BJ (cell line): ENCODE measurements at regions not wholly inside any gene's neighbourhood (a gene's known extent, or its start where the extent isn't known, plus 50 kb on each side); places are given as distances from the start of the nearest gene placed in this dataset.

Experiments used
- CTCF ChIA-PET: fragments of 350-600 bp; formaldehyde crosslinking; extraction: SDS; loops from one replicate; lab custom pipeline; 2021; ENCODE audit warnings: antibody characterized with exemption, inconsistent platforms; lab: Yijun Ruan, JAX
- POLR2A ChIA-PET: fragments of 300-600 bp; sonication (Branson Sonifier 250); formaldehyde crosslinking; extraction: SDS; loops from one replicate; lab custom pipeline; 2021; ENCODE audit warnings: antibody characterized with exemption; lab: Charles Lee
- DNase-seq: peaks from one replicate; pipeline ENCODE4 v3.0.0-alpha.2; 2011; ENCODE audit warnings: low read depth
- H3K27me3 ChIP-seq: 2 replicates; pipeline ENCODE4 v1.6.0; 2011; ENCODE audit warnings: low read length; ENCODE audit not compliant: control insufficient read depth, insufficient read depth
- H3K36me3 ChIP-seq: 2 replicates; pipeline ENCODE4 v1.5.1; 2011; ENCODE audit warnings: low read length; ENCODE audit not compliant: control insufficient read depth, insufficient read depth
- H3K4me3 ChIP-seq: 2 replicates; pipeline ENCODE4 v1.5.1; 2011; ENCODE audit warnings: low read depth, mild to moderate bottlenecking, control low read depth, low read length
- CTCF ChIP-seq: IDR thresholded peaks from 2 replicates; pipeline ENCODE4 v1.5.1; 2011; ENCODE audit warnings: low read depth, mild to moderate bottlenecking, control low read depth, inconsistent platforms, low read length, moderate library complexity; ENCODE audit not compliant: insufficient read depth

DNA sequence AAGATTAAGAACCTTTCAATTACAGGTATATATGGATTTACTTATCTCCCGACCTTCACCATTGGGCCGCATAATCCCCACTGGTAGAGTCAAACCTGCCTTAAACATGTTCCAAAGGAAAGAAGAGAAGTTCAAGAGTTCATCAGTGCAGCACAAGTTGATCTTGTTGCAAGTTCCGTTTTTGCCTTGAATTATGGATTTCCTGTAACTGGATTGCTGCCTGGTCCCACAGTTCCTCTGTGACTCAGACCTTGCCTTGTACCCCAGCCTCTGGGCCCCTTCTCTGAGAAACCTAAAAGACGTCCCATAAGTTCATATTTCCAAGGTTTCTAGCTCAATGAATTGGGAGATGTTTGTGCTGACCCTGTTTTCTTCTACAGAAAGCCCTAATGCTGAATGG is 112.5 kb upstream of the THBS1 start:
- no peak for TF ChIP-seq CTCF
- no peaks in the 10 kb centered on the region for H3K27me3 ChIP-seq
- no peak for DNase-seq
- no peak overlapping the region for H3K4me3 ChIP-seq
- ChIA-PET POLR2A (interaction anchor here (0.6 to 1.1 kb wide), 3 partner anchors 13 to 164 kb away, joined by 3 read pairs; partner anchors contain the start of gene THBS1), CTCF (interaction anchor here (2.3 kb wide), 1 partner anchor 112 kb away, joined by 9 read pairs; the partner anchor contains the start of gene THBS1)
- H3K36me3 ChIP-seq, result no peaks in the 10 kb centered on the region

DNA sequence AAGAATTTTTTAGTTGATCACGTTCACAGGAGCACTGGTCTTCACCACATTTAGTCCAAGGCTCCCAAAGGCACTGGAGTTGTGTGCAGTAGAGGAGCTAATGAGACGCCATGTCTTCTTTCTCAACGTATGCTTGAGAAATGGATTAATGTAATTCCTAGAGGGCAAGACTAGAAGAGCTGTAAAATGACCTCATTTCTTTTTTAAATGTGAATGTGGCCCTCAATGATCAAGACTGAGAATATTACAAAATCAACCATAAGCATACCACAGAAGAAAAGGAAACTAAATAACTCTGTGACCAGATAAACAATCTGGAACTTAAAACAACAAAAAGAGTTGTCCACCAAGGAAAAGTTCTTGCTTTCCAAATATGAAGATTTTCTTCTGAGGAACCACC is 112.1 kb upstream of the THBS1 start:
- H3K4me3 ChIP-seq, result no peak overlapping the region
- no peaks in the 10 kb centered on the region for H3K27me3 ChIP-seq
- TF ChIP-seq CTCF, result no peak
- CTCF ChIA-PET, result interaction anchor here (2.3 kb wide), 1 partner anchor 112 kb away, joined by 9 read pairs; the partner anchor contains the start of gene THBS1
- POLR2A ChIA-PET, result interaction anchor here (0.6 to 1.1 kb wide), 3 partner anchors 13 to 164 kb away, joined by 3 read pairs; partner anchors contain the start of gene THBS1
- no peak for DNase-seq
- H3K36me3 ChIP-seq, result no peaks in the 10 kb centered on the region

- POLR2A ChIA-PET, result interaction anchor here (0.6 to 3.4 kb wide), 12 partner anchors 9 to 758 kb away, joined by 3 to 88 read pairs (median 5); partner anchors contain the start of gene THBS1
- TF ChIP-seq CTCF, result no peak
- DNase-seq, result no peak
Measured at GRCh38 chr15:39471785-39472574, 108.9 kb upstream of the THBS1 start.

DNA sequence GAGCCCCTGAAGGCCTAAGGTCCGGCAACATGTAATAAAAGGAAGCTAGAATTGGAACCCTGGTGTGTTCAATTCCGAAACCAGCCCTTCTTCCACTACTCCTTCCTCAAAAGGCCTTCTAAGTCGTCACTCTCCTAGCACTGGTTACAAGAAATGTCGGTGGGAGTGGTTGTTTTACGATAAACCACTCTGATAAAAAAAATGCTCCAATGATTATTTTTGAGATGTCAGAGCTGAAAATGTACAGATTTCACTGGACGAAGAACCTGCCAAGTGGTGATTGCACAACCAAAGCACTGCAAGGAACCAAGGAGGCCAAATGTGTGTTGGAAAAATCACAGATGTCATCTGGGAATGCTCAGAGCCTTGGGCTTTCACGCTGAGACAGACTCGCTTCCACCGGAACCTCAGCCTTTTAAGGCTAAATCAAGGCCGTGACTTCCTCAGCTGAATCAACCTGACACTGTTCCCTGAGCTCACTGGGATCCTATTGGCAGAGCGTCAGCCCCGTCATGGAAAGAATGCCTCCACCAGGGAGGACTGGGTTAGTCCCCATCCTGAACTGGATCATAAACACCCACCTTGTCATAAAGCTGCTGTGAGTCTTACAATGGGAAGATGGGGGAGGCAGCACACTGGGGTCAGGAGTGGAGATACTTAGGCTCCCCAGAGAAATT is 108.1 kb upstream of the THBS1 start:
- no peak for TF ChIP-seq CTCF
- peak; percentile 100 for DNase-seq
- POLR2A ChIA-PET, result interaction anchor here (0.6 to 3.4 kb wide), 23 partner anchors 10 to 758 kb away, joined by 3 to 88 read pairs (median 5); partner anchors contain the start of gene THBS1
- Histone ChIP-seq H3K4me3 (no peak overlapping the region), H3K36me3 (no peaks in the 10 kb centered on the region), H3K27me3 (no peaks in the 10 kb centered on the region)
- CTCF ChIA-PET, result interaction anchor here (1.2 to 3.6 kb wide), 3 partner anchors 25 to 107 kb away, joined by 3 to 25 read pairs (median 6); partner anchors contain the start of gene THBS1

More at GRCh38 chr15:39471785-39472574, 108.9 kb upstream of the THBS1 start:
- Histone ChIP-seq H3K27me3 (no peaks in the 10 kb centered on the region), H3K4me3 (no peak overlapping the region), H3K36me3 (no peaks in the 10 kb centered on the region)
- CTCF ChIA-PET, result interaction anchor here (1.1 to 3.6 kb wide), 4 partner anchors 26 to 169 kb away, joined by 3 to 25 read pairs (median 4); partner anchors contain the start of gene THBS1
